ENCODE measurements at regions not wholly inside any gene's neighbourhood (a gene's known extent, or its start where the extent isn't known, plus 50 kb on each side); places are given as distances from the start of the nearest gene placed in this dataset.

DNA sequence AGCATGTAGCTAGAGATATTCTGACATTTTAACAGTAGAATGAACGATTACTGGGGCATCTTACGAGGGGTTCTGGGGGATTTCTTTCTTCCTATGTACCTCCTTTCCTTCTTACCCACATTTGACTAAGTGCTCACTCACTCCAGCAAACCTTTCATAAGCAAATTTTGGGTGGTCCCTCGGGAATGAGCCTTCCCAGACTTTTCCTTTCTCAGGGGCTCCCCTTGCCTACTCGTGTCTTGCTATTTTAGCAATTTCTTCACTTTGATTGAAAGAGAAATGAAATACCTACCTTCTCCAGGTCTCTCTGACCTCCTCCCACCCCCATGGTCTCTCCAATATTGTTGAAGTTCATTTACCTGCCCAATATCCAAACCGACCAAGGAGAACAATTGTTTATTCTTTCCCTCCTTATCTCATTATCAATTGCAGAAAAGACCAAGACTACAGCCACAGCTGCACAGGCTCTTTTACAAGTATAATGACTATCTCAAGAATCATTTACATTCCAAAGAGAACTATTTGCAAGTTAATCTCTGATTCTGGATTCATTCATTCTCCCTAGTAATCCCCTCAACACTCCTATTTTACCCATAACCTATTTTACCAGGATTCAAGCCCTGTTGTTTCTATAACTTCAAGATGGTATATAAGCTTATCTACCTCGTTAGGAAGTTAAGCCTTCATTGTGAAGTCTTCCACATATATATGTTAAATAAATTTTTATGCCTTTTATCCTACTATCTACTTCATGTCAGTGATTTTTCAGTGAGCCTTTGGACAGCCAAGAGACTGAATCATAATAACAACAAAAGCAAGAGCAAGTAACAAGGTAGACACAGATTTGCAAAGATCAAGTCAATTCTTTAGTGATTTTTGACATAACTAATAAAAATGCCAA is 480.6 kb downstream of the IPMK start:
- Histone ChIP-seq H3K36me3 (ENCODE audit: control insufficient read depth, insufficient read depth, low read length) (no peaks in the 10 kb centered on the region), H3K27me3 (ENCODE audit: control insufficient read depth, insufficient read depth, low read length) (no peaks in the 10 kb centered on the region), H3K4me3 (ENCODE audit: low read depth, low read length) (no peak overlapping the region)
- POLR2A ChIA-PET: no interaction called here
- TF ChIP-seq, protein P1, sequence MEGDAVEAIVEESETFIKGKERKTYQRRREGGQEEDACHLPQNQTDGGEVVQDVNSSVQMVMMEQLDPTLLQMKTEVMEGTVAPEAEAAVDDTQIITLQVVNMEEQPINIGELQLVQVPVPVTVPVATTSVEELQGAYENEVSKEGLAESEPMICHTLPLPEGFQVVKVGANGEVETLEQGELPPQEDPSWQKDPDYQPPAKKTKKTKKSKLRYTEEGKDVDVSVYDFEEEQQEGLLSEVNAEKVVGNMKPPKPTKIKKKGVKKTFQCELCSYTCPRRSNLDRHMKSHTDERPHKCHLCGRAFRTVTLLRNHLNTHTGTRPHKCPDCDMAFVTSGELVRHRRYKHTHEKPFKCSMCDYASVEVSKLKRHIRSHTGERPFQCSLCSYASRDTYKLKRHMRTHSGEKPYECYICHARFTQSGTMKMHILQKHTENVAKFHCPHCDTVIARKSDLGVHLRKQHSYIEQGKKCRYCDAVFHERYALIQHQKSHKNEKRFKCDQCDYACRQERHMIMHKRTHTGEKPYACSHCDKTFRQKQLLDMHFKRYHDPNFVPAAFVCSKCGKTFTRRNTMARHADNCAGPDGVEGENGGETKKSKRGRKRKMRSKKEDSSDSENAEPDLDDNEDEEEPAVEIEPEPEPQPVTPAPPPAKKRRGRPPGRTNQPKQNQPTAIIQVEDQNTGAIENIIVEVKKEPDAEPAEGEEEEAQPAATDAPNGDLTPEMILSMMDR (IDR thresholded peaks at IDR 0.05; ENCODE audit: insufficient read depth, low read depth, low read length): no peak
- no peak for DNase-seq (ENCODE audit: low read depth)
- CTCF ChIA-PET: no interaction called here

GRCh38 chr10:57786331-57786730 is 481.4 kb downstream of the IPMK start:
- Histone ChIP-seq H3K27me3 (ENCODE audit: control insufficient read depth, insufficient read depth, low read length) (no peaks in the 10 kb centered on the region), H3K4me3 (ENCODE audit: low read depth, low read length) (no peak overlapping the region), H3K36me3 (ENCODE audit: control insufficient read depth, insufficient read depth, low read length) (no peaks in the 10 kb centered on the region)
- DNase-seq (ENCODE audit: low read depth): no peak
- ChIA-PET CTCF (no interaction called here), POLR2A (no interaction called here)
- TF ChIP-seq, protein P1 (IDR thresholded peaks at IDR 0.05; ENCODE audit: insufficient read depth, low read depth, low read length): no peak

GRCh38 chr10:57785546-57785945 is 482.1 kb downstream of the IPMK start:
- TF ChIP-seq, protein P1 (IDR thresholded peaks at IDR 0.05; ENCODE audit: insufficient read depth, low read depth, low read length): no peak
- H3K27me3 ChIP-seq (ENCODE audit: control insufficient read depth, insufficient read depth, low read length): no peaks in the 10 kb centered on the region
- no peaks in the 10 kb centered on the region for H3K36me3 ChIP-seq (ENCODE audit: control insufficient read depth, insufficient read depth, low read length)
- no peak for DNase-seq (ENCODE audit: low read depth)
- CTCF ChIA-PET: no interaction called here
- no peak overlapping the region for H3K4me3 ChIP-seq (ENCODE audit: low read depth, low read length)
- POLR2A ChIA-PET: no interaction called here

DNA sequence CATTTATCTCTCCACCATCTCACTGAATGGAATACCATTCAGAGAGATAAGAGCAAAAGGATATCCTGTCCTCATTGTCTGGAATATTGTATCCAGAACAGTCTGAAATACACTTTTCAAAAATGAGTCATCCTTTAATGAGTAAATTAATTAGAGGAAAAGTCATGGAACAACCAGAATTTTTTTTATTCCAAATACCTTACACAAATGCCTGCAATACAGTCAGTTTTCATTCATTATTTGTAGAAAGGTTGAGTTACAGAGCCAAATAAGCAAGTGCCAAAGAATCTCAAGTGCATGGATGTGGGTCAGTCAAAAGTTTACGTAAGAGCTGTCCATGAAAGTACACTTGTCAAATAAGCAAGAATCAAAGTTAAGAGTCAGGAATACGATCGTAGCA is 482.6 kb downstream of the IPMK start:
- ChIA-PET CTCF (no interaction called here), POLR2A (no interaction called here)
- no peaks in the 10 kb centered on the region for H3K36me3 ChIP-seq (ENCODE audit: control insufficient read depth, insufficient read depth, low read length)
- DNase-seq (ENCODE audit: low read depth): no peak
- no peak overlapping the region for H3K4me3 ChIP-seq (ENCODE audit: low read depth, low read length)
- H3K27me3 ChIP-seq (ENCODE audit: control insufficient read depth, insufficient read depth, low read length): no peaks in the 10 kb centered on the region
- TF ChIP-seq, protein P1 (IDR thresholded peaks at IDR 0.05; ENCODE audit: insufficient read depth, low read depth, low read length): no peak

DNA sequence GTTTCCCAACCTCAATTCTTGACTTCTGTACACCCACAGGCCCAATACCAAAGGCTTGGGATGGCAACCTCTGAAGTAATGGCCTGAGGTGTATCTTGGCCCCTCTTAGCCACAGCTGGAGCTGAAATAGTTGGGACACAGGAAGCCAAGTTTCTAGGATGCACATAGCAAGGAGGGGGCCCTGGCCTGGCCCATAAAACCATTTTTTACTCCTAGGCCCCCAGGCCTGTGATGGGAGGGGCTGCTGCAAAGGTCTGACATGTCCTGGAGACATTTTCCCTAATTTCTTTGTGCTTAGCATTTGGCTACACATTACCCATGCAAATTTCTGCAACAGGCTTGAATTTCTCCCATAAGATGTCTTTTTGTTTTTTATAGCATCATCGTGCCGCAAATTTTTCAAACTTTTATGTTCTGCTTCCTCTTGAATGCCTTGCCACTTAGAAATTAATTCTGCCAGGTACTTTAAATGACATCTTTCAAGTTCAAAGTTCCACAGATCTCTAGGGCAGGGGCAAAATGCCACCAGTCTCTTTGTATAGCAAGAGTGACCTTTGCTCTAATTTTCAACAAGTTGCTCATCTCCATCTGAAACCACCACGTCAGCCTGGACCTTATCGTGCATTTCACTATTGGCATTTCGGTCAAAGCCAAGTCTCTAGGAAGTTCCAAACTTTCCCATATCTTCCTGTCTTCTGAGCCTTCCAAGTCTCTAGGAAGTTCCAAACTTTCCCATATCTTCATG is 490.8 kb downstream of the IPMK start:
- ChIA-PET POLR2A (no interaction called here), CTCF (no interaction called here)
- Histone ChIP-seq H3K27me3 (ENCODE audit: control insufficient read depth, insufficient read depth, low read length) (no peaks in the 10 kb centered on the region), H3K4me3 (ENCODE audit: low read depth, low read length) (no peak overlapping the region), H3K36me3 (ENCODE audit: control insufficient read depth, insufficient read depth, low read length) (no peaks in the 10 kb centered on the region)
- no peak for DNase-seq (ENCODE audit: low read depth)
- TF ChIP-seq, protein P1 (IDR thresholded peaks at IDR 0.05; ENCODE audit: insufficient read depth, low read depth, low read length): no peak
